MM.1S (cell line): ENCODE measurements at regions not wholly inside any gene's neighbourhood (a gene's known extent, or its start where the extent isn't known, plus 50 kb on each side); places are given as distances from the start of the nearest gene placed in this dataset.

Experiments
- DNase-seq: peaks from one replicate; pipeline ENCODE4 v3.0.0-alpha.2; 2015
- H2AFZ ChIP-seq: fragments of 300-600 bp; sonication (generic); 2 replicates; pipeline ENCODE4 v1.6.0; 2016; ENCODE audit warnings: antibody characterized with exemption, low read length
- H3F3A ChIP-seq: fragments of 300-600 bp; sonication (generic); 2 replicates; pipeline ENCODE4 v1.6.1; 2016; ENCODE audit warnings: mild to moderate bottlenecking, antibody characterized with exemption, low read length, moderate library complexity, mixed read lengths; ENCODE audit not compliant: insufficient read depth
- H3K27ac ChIP-seq: fragments of 300-600 bp; sonication (generic); 2 replicates; pipeline ENCODE4 v1.5.1; 2016; ENCODE audit warnings: mild to moderate bottlenecking, low read length
- H3K27me3 ChIP-seq: fragments of 300-600 bp; sonication (generic); replicated peaks from 2 replicates; pipeline ENCODE4 v1.6.0; 2016; ENCODE audit warnings: low read length; ENCODE audit not compliant: insufficient read depth
- H3K36me3 ChIP-seq: fragments of 300-600 bp; sonication (generic); replicated peaks from 2 replicates; pipeline ENCODE4 v1.6.1; 2016; ENCODE audit warnings: mild to moderate bottlenecking, low read length, mixed read lengths; ENCODE audit not compliant: insufficient read depth
- H3K4me1 ChIP-seq: fragments of 300-600 bp; sonication (generic); 2 replicates; pipeline ENCODE4 v1.6.1; 2016; ENCODE audit warnings: low read length, mixed read lengths
- H3K4me2 ChIP-seq: fragments of 300-600 bp; sonication (generic); 2 replicates; pipeline ENCODE4 v1.6.0; 2016; ENCODE audit warnings: low read depth, low read length
- H3K4me3 ChIP-seq: fragments of 300-600 bp; sonication (generic); 2 replicates; pipeline ENCODE4 v1.5.1; 2016; ENCODE audit warnings: low read length, mixed read lengths
- H3K79me2 ChIP-seq: fragments of 300-600 bp; sonication (generic); 2 replicates; pipeline ENCODE4 v1.6.1; 2016; ENCODE audit warnings: mixed run types, low read length, mixed read lengths
- H3K9ac ChIP-seq: fragments of 300-600 bp; sonication (generic); 2 replicates; pipeline ENCODE4 v1.6.1; 2016; ENCODE audit warnings: low read length, mixed read lengths
- H3K9me2 ChIP-seq: fragments of 300-600 bp; sonication (generic); replicated peaks from 2 replicates; pipeline ENCODE4 v1.6.1; 2016; ENCODE audit warnings: mild to moderate bottlenecking, low read length, mixed read lengths; ENCODE audit not compliant: insufficient read depth
- H3K9me3 ChIP-seq: fragments of 300-600 bp; sonication (generic); replicated peaks from 2 replicates; pipeline ENCODE4 v1.6.1; 2016; ENCODE audit warnings: mild to moderate bottlenecking, low read length, mixed read lengths; ENCODE audit not compliant: insufficient read depth
- H4K20me1 ChIP-seq: fragments of 300-600 bp; sonication (generic); 2 replicates; pipeline ENCODE4 v1.6.1; 2016; ENCODE audit warnings: mild to moderate bottlenecking, low read length, moderate library complexity, mixed read lengths; ENCODE audit not compliant: insufficient read depth
- CTCF ChIP-seq: fragments of 300-600 bp; sonication (generic); IDR thresholded peaks from 2 replicates; pipeline ENCODE4 v1.5.1; 2016; ENCODE audit warnings: antibody characterized with exemption, low read length, mixed read lengths
- EZH2 ChIP-seq: fragments of 300-600 bp; sonication (generic); optimal IDR thresholded peaks from 2 replicates; pipeline ENCODE3; 2017; ENCODE audit warnings: low read depth, mild to moderate bottlenecking, antibody characterized with exemption, low read length, mixed read lengths
- EZH2phosphoT487 ChIP-seq: fragments of 300-600 bp; sonication (generic); IDR thresholded peaks from 2 replicates; pipeline ENCODE4 v1.6.1; 2018; ENCODE audit warnings: antibody characterized with exemption, low read length

DNA sequence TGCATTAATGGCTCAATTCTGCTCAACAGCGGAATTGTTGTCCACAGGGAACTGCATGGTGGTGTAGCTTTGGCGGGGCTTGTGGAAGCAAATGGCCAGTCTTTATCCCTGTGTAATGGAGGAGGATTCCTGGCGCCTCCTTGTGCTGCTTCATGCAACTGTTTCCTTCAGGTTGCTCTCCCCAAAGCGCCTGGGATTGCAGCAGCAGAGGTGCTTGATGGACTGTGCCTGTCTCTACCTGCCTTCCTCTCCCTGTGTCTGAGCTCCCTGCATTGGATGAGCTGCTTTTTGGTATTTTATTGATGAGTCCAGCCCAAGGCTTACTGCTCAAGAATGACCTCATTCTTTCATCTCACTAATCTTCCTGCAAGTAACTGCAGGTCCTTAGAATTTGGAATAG lies 72.9 kb upstream of the NDN start:
- Histone ChIP-seq H3F3A (no peaks in the 10 kb centered on the region), H3K79me2 (no peaks in the 10 kb centered on the region), H2AFZ (no peak overlapping the region), H3K4me3 (no peak overlapping the region), H3K36me3 (no peaks in the 10 kb centered on the region), H3K27ac (no peak overlapping the region), H3K9ac (no peak overlapping the region), H3K9me2 (no peaks in the 10 kb centered on the region), H4K20me1 (no peaks in the 10 kb centered on the region), H3K4me1 (peaks cover 8% of the 10 kb centered on the region), H3K9me3 (no peaks in the 10 kb centered on the region), H3K27me3 (no peaks in the 10 kb centered on the region), H3K4me2 (no peak overlapping the region)
- DNase-seq = no peak
- no peak for TF ChIP-seq EZH2phosphoT487
- TF ChIP-seq CTCF = no peak
- no peak for TF ChIP-seq EZH2

DNA sequence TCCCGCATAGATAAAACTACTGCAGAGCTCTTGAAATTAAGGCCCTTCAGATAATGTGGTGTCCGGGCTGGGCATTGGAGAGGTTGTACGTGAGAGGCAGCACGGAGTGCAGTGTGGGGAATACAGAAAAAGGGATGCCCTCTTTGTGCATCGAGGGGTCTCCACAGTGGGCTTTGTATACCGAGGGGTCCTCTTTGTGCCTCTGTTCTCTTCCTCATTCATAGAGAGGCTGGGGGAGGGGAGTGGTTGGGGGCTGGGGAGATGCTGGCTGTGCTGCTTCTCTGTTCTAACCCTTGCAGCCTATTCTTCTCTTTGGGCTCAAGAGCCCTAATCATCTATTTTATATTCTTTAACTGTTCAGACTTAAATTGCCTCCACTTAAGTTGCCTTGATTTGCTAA lies 74.3 kb upstream of the NDN start:
- Histone ChIP-seq H3K4me2 (peak overlapping the region; percentile 13; the same call in 1 of the 2 replicates), H3K36me3 (no peaks in the 10 kb centered on the region), H3F3A (no peaks in the 10 kb centered on the region), H3K4me3 (no peak overlapping the region), H2AFZ (no peak overlapping the region), H4K20me1 (no peaks in the 10 kb centered on the region), H3K27me3 (no peaks in the 10 kb centered on the region), H3K79me2 (no peaks in the 10 kb centered on the region), H3K27ac (no peak overlapping the region), H3K9me3 (no peaks in the 10 kb centered on the region), H3K9ac (no peak overlapping the region), H3K4me1 (peaks cover 8% of the 10 kb centered on the region), H3K9me2 (no peaks in the 10 kb centered on the region)
- TF ChIP-seq CTCF (no peak), EZH2 (no peak), EZH2phosphoT487 (no peak)
- no peak for DNase-seq

GRCh38 chr15:23762026-23762425 lies 74.9 kb upstream of the NDN start:
- Histone ChIP-seq H3K36me3 (no peaks in the 10 kb centered on the region), H3K4me2 (peak overlapping the region; percentile 13; the same call in 1 of the 2 replicates), H4K20me1 (no peaks in the 10 kb centered on the region), H3K9me2 (no peaks in the 10 kb centered on the region), H3K9ac (no peak overlapping the region), H3K9me3 (no peaks in the 10 kb centered on the region), H2AFZ (no peak overlapping the region), H3F3A (no peaks in the 10 kb centered on the region), H3K79me2 (no peaks in the 10 kb centered on the region), H3K4me3 (no peak overlapping the region), H3K27me3 (no peaks in the 10 kb centered on the region), H3K27ac (no peak overlapping the region), H3K4me1 (peaks cover 8% of the 10 kb centered on the region)
- TF ChIP-seq EZH2 (no peak), EZH2phosphoT487 (no peak), CTCF (no peak)
- DNase-seq = no peak
